HG02885 (cell line): ENCODE measurements at regions not wholly inside any gene's neighbourhood (a gene's known extent, or its start where the extent isn't known, plus 50 kb on each side); places are given as distances from the start of the nearest gene placed in this dataset.
A peak's percentile ranks its signal among the peaks of the same experiment; 100 is the strongest.

Experiments used
- ATAC-seq: cut with Tn5 transposase; IDR thresholded peaks from one replicate; pipeline ENCODE4 v1.9.1; 2021; ENCODE audit warnings: mild to moderate bottlenecking; ENCODE audit not compliant: unreplicated experiment, poor library complexity

GRCh38 chr3:159841766-159842165 is 146.9 kb upstream of the IL12A start:
- ATAC-seq: no peak

- ATAC-seq: no peak
These were observed 144.6 kb upstream of the IL12A start for GRCh38 chr3:159843840-159844730.

DNA sequence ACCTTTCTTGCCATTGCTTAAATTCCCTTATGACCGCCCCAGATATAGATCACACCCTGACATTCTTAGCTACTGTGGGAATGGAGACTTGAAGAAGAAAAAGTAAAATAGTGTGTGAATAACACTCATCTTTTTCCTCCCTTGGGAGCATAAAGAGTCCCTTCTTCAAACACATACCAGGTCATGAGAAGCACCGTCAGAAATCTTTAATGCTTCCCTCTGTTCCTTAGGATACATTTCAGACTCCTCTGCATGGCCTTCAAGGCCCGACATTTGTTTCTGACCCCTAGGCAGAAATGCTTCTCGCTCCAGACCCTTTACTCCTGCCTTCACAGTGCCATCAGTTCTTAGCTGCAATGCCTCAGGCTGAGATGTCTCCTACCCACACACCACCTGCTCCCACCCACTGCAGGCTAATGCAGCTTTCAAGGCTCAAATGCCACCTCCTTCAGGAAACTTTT is 143.8 kb upstream of the IL12A start:
- ATAC-seq: no peak

- ATAC-seq: no peak
These were observed 142.9 kb upstream of the IL12A start for GRCh38 chr3:159845737-159846136.

DNA sequence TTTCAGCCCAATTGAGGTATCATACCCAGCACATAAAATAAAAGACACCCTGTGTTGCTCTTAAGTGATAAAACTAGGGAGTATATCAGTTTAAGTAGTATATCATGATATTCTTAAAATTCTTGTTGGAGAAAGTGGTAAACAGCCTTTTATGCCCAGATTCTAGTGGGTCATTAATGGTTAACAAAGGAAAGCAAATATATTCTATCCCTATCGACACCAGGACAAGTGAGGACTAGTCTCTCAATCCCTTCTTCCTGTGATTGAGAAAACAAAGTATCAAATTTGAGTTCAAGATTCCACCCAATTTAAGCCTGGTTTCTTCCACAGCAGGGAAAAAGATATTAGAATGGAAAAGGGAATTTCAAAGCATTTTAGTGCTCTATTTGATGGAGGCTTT is 142.4 kb upstream of the IL12A start:
- no peak for ATAC-seq

- ATAC-seq: no peak
These were observed 140.1 kb upstream of the IL12A start for GRCh38 chr3:159848348-159849118.

DNA sequence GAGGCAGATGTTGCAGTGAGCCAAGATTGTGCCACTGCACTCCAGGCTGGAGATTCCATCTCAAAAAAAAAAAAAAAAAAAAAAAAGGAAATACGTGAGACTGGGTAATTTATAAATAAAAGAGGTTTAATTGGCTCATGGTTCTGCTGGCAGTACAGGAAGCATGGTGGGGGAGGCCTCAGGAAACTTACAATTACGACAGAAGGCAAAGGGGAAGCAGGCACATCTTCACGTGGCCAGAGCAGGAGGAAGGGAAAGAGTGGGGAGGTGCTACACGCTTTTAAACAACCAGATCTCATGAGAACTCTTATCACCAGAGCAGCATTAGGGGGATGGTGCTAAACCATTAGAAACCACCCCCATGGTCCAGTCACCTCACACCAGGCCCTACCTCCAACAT is 138.2 kb upstream of the IL12A start:
- no peak for ATAC-seq

DNA sequence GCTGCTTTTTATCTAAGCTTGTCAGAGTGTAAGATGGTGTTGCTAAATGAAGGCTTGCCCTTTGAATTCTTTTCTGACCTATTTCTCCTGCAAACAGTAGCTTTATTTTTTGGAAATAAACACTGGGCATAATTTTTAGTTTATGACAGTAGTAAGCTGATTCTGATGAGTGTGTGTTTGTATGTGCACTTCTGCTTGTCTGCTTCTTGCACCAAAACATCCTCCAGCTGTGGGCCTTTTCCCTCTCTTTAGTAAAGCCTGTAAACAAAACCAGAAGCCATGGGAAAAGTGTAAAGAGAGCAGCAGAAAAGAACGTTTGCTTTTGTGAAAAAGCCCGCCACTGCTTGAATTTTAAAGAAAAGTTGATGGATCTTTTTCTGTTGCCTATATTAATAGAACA is 136.4 kb upstream of the IL12A start:
- ATAC-seq: no peak

DNA sequence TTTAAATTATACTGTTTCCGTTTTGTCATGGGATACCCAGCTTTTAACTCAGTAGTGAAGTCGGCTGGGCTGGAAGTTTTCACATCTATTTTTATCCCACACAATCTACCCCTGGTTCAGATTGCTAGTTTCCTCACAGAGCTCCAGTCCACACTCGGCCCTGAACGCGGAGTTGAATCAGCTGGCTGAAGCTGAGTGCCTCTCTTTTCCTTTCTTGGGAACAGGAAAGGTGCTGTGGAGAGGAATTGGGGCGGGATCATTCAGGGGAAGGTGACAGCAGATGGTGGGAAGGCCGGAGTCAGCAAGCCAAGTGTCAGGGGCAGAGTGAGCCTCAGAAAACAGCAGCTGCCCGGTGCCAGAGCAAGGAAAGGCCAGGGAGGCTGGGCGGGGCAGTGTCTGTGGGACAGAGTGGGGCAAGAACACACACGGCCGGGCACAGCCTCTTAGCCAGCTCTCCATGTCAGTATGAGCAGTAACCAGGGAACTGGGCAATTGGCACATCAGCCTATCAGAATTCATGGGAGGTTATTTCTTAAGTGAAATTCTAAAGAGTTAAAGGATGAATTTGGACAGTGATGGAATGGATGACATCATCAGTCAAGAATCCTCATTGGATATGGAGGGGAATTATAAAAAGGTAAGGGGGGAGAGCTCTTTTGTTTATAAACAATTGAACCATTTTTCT is 135.7 kb upstream of the IL12A start:
- ATAC-seq: peak; percentile 39

- no peak for ATAC-seq
These were observed 135.2 kb upstream of the IL12A start for GRCh38 chr3:159853506-159853864.

DNA sequence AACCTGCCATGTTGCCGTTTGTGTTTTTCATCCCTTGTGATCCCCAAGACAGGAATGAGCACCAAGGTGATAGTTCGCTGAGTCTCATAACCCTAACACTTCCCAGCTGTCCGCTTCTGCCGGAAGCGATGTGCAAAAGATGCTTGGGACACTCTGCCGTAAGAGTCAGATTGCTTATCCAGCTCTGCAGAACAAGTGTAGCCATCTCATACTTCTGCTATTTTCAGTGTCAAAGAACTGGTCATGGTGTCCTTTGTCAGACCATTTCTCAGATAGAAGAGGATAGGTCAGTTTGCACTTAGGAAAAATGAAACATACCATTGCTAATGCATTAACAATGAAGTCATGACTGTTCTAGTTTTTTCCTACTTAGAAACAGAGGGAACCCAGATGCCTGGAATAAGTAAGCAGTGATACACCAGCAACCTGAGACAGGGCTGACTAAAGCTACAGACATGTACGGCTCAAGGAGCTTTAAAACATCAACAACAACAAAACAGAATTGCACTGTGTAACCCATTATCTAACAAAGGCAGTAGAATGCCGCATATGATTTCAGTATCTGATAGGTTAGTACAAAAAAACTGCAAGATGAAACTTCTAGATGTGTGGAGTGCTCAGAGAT is 134.0 kb upstream of the IL12A start:
- ATAC-seq: no peak

DNA sequence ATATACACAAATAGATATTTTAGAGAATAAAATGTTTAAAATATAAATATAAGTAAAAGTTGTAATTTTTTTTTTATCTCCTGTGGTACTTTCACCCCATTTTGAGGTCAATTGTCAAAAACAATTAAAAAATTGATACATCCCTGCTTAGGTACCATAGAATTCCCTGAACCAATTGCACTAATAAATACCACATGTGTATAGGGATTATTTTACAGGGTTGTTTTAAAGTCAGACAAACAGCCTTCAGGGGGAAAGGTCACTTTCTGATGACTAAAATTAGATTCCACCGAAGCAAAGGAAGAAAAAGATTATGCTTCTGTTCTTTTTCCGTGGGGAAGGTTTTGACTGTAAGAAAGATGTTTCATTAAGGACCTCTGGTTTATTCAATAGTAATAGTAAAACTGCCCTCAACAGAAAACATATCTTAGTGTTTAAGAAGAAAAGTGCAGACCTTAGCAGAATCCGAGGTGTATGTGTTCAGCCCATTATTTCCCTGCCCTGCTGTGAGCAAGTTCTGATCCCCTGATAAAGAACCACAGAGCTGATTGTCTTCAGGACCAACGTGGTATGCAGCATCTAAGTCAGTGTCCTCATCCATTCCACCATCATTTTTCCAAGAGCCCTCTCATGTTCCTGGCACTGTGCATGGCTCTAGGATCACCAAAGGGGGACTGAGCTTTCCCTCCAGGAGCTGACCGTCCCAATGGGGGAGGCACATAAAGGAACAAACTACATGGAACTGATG is 132.9 kb upstream of the IL12A start:
- ATAC-seq: no peak

DNA sequence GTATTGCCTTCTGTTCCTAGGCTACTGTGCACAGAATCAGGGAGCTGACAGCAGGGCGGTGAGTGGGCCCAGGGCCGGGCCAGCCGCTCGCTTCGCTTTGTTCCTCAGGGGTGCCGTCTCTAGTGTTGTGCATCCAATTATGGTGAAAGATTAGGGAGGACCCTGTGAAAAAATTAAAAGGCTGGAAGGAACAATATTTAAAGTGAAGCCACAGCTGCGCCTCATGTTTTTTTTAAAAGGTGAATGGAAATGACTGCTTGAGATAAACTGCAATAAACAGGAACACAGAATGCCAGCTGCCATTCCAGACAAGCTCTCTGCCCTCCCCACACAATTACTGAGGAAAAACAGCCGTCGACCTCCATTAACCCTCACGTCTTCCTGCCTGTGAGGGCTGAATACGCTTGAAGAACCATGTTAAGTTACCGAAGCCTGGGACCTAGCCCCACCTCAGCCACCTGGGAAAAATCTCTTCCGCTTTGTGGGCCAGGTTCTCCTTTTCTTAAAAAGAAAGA is 132.0 kb upstream of the IL12A start:
- ATAC-seq: no peak

DNA sequence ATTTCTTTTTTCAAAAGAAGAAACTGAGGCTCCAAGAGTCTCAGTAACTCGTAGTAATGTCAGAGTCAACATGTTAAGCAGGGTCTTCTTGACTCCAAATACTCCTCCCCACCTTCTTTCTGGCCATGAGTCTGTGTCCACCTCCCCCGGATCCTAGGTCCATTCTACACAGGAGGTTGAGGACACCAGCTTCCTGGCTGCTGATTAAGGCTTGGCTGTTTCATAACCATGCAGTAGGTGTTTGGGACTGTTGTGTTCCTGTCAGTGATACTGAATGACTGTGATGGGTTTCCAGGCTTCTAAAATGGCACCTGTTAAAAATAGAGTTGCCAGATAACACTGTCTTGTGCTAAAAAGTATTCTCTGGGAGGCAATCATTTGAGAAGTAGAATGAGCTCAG is 130.8 kb upstream of the IL12A start:
- no peak for ATAC-seq

DNA sequence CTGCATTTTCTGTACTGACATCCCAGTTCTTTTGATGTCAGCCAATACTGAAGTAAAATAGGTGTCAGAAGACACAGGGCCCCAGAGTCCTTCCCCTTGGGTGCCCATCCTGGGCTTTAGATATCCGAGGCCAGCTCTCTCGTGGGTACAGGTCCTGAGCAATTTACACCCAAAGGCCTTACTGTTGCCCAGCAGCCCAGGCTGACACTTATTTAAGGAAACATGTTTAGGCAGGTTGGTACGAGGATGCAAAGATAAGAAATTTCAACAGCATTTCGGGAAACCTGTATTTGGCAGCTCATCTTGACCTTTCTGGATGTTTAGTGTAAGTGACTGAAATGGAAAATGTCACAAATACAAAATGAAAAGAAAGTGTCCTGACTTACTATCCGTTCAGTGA is 130.0 kb upstream of the IL12A start:
- ATAC-seq: no peak

- ATAC-seq: no peak
These were observed 129.2 kb upstream of the IL12A start for GRCh38 chr3:159859424-159859823.

DNA sequence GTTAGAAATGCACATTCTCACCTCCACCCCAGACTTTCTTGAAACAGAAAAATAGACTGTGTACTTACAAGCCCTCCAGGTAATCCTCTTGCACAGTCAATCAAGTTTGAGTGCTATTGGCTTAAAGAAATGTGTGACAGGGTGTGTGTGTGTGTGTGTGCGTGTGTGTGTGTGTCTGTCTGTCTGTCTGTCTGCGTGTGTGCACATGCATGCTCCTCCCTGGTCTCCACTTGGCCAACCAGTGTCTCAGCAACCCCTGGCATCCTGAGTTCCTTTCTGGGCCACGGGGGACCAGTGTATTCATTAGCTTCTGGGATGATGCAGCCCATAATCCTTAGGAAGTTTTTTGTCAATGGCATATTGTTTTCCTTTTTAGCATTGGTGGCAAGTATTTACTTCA is 128.8 kb upstream of the IL12A start:
- no peak for ATAC-seq

- peak; percentile 28 for ATAC-seq
These were observed 128.1 kb upstream of the IL12A start for GRCh38 chr3:159860269-159861116.
